Body of pancreas (tissue), 4 donors: ENCODE measurements at regions not wholly inside any gene's neighbourhood (a gene's known extent, or its start where the extent isn't known, plus 50 kb on each side); places are given as distances from the start of the nearest gene placed in this dataset.

Experiments used
- CTCF ChIP-seq, 7 experiments: fragments of 450-650 bp in 4 of 7; fragments of 200-600 bp in 3 of 7; sonication (generic) in 3 of 7; IDR thresholded peaks; one replicate each; pipeline ENCODE4 v1.5.1; 2016 to 2019; ENCODE audit warnings: antibody characterized with exemption in 7 of 7
- POLR2A ChIP-seq, 3 donors: fragments of 450-650 bp; IDR thresholded peaks; one replicate each; pipeline ENCODE4 v1.6.1; 2016; ENCODE audit warnings: antibody characterized with exemption in 3 of 3, mild to moderate bottlenecking in 2 of 3

GRCh38 chr2:226580403-226580802 is 219.2 kb downstream of the IRS1 start:
- TF ChIP-seq POLR2A (IDR thresholded peaks at IDR 0.05) (no peak), CTCF (IDR thresholded peaks at IDR 0.05) (no peak)
